ENCODE measurements at regions not wholly inside any gene's neighbourhood (a gene's known extent, or its start where the extent isn't known, plus 50 kb on each side); places are given as distances from the start of the nearest gene placed in this dataset.

- no peak for DNase-seq
Observed at GRCh38 chr9:134228649-134229048, 64.3 kb upstream of the RNU6ATAC start.

GRCh38 chr9:134229466-134230091 is 65.2 kb upstream of the RNU6ATAC start:
- DNase-seq = no peak

- DNase-seq = no peak
Observed at GRCh38 chr9:134230092-134230941, 66.0 kb upstream of the RNU6ATAC start.

GRCh38 chr9:134230942-134231325 is 66.6 kb upstream of the RNU6ATAC start:
- no peak for DNase-seq

- DNase-seq = no peak
Observed at GRCh38 chr9:134231330-134231745, 67.0 kb upstream of the RNU6ATAC start.

GRCh38 chr9:134231767-134232166 is 67.4 kb upstream of the RNU6ATAC start:
- DNase-seq = no peak

- DNase-seq = no peak
Observed at GRCh38 chr9:134233022-134233421, 68.7 kb upstream of the RNU6ATAC start.

- DNase-seq = no peak
Observed at GRCh38 chr9:134234001-134234660, 69.8 kb upstream of the RNU6ATAC start.

GRCh38 chr9:134234687-134235359 is 70.5 kb upstream of the RNU6ATAC start:
- DNase-seq = no peak

- no peak for DNase-seq
Observed at GRCh38 chr9:134235366-134235765, 71.0 kb upstream of the RNU6ATAC start.

GRCh38 chr9:134236001-134236421 is 71.6 kb upstream of the RNU6ATAC start:
- DNase-seq = no peak

GRCh38 chr9:134236935-134237629 is 72.7 kb upstream of the RNU6ATAC start:
- DNase-seq = no peak

GRCh38 chr9:134237630-134238265 is 73.4 kb upstream of the RNU6ATAC start:
- DNase-seq = no peak

GRCh38 chr9:134239130-134239903 is 75.0 kb upstream of the RNU6ATAC start:
- DNase-seq = no peak

GRCh38 chr9:134239939-134240338 is 75.6 kb upstream of the RNU6ATAC start:
- DNase-seq = no peak

- no peak for DNase-seq
Observed at GRCh38 chr9:134240361-134240760, 76.0 kb upstream of the RNU6ATAC start.

GRCh38 chr9:134242706-134243105 is 78.3 kb upstream of the RNU6ATAC start:
- no peak for DNase-seq

- DNase-seq = peak; percentile 36
Observed at GRCh38 chr9:134243778-134244467, 79.6 kb upstream of the RNU6ATAC start.

GRCh38 chr9:134245179-134245578 is 80.8 kb upstream of the RNU6ATAC start:
- no peak for DNase-seq

- DNase-seq = no peak
Observed at GRCh38 chr9:134247918-134248631, 78.2 kb upstream of the RXRA start.
